PC-9 (cell line): ENCODE measurements at regions not wholly inside any gene's neighbourhood (a gene's known extent, or its start where the extent isn't known, plus 50 kb on each side); places are given as distances from the start of the nearest gene placed in this dataset.
A peak's percentile ranks its signal among the peaks of the same experiment; 100 is the strongest.

Experiments used
- BruUV-seq: library from RNA; stranded (reverse); fragments of 400-500 nt; replicated peaks from 2 replicates; lab custom pipeline; 2021; lab: Mats Ljungman, UMichigan
- CTCF ChIA-PET: fragments of 300-600 bp; sonication (Branson Sonifier 250); formaldehyde crosslinking; loops from one replicate; lab custom pipeline; 2022; ENCODE audit warnings: antibody characterized with exemption; lab: Charles Lee
- POLR2A ChIA-PET: fragments of 300-600 bp; sonication (Branson Sonifier 250); formaldehyde crosslinking; loops from one replicate; lab custom pipeline; 2022; ENCODE audit warnings: antibody characterized with exemption; ENCODE audit not compliant: unreplicated experiment; lab: Charles Lee
- DNase-seq, 2 experiments: peaks; one replicate each; pipeline versions ENCODE4 v3.0.0 to v3.0.0-alpha.2; 2015 to 2022; ENCODE audit warnings: mixed read lengths in 1 of 2
- H2AFZ ChIP-seq: fragments of 200-600 bp; sonication (generic); 2 replicates; pipeline ENCODE4 v1.8.1; 2017; ENCODE audit warnings: antibody characterized with exemption
- H3F3A ChIP-seq: fragments of 200-600 bp; sonication (generic); 2 replicates; pipeline ENCODE4 v1.8.1; 2017; ENCODE audit warnings: antibody characterized with exemption, mild to moderate bottlenecking, low read depth; ENCODE audit not compliant: insufficient read depth
- H3K27ac ChIP-seq: fragments of 200-600 bp; sonication (generic); 2 replicates; pipeline ENCODE4 v1.6.1; 2016; ENCODE audit warnings: mixed run types
- H3K27me3 ChIP-seq: fragments of 200-600 bp; sonication (generic); 2 replicates; pipeline ENCODE4 v1.6.1; 2016; ENCODE audit warnings: low read depth, mixed run types; ENCODE audit not compliant: insufficient read depth
- H3K36me3 ChIP-seq: fragments of 200-600 bp; sonication (generic); 2 replicates; pipeline ENCODE4 v1.6.1; 2016; ENCODE audit warnings: low read depth, mixed run types
- H3K4me1 ChIP-seq: fragments of 200-600 bp; sonication (generic); replicated peaks from 2 replicates; pipeline ENCODE4 v1.6.1; 2016; ENCODE audit warnings: mixed run types; ENCODE audit not compliant: insufficient read depth
- H3K4me2 ChIP-seq: fragments of 200-600 bp; sonication (generic); 2 replicates; pipeline ENCODE4 v1.6.1; 2017; ENCODE audit warnings: mixed run types
- H3K4me3 ChIP-seq: fragments of 200-600 bp; sonication (generic); 2 replicates; pipeline ENCODE4 v1.6.1; 2016; ENCODE audit warnings: mixed run types
- H3K79me2 ChIP-seq: fragments of 200-600 bp; sonication (generic); 2 replicates; pipeline ENCODE4 v1.6.1; 2017; ENCODE audit warnings: low read depth, mixed run types
- H3K9me2 ChIP-seq: fragments of 200-600 bp; sonication (generic); 2 replicates; pipeline ENCODE4 v1.8.1; 2017; ENCODE audit warnings: mild to moderate bottlenecking; ENCODE audit not compliant: insufficient read depth
- H3K9me3 ChIP-seq: fragments of 200-600 bp; sonication (generic); 2 replicates; pipeline ENCODE4 v1.8.1; 2016; ENCODE audit warnings: low read depth; ENCODE audit not compliant: insufficient read depth
- H4K20me1 ChIP-seq: fragments of 200-600 bp; sonication (generic); 2 replicates; pipeline ENCODE4 v1.8.1; 2017; ENCODE audit not compliant: insufficient read depth
- CTCF ChIP-seq: fragments of 200-600 bp; sonication (generic); conservative IDR thresholded peaks from 2 replicates; pipeline ENCODE4 v1.6.1; 2017; ENCODE audit warnings: mixed run types, antibody characterized with exemption, mild to moderate bottlenecking, moderate library complexity
- EZH2 ChIP-seq: fragments of 200-600 bp; sonication (generic); IDR thresholded peaks from 2 replicates; pipeline ENCODE4 v1.8.0; 2017; ENCODE audit warnings: antibody characterized with exemption, low read depth
- intact Hi-C: fragments of 100-400 bp; cut with micrococcal nuclease; formaldehyde crosslinking; loops from one replicate; pipeline ENCODE4 v1.10.0; 2022; ENCODE audit not compliant: unreplicated experiment

DNA sequence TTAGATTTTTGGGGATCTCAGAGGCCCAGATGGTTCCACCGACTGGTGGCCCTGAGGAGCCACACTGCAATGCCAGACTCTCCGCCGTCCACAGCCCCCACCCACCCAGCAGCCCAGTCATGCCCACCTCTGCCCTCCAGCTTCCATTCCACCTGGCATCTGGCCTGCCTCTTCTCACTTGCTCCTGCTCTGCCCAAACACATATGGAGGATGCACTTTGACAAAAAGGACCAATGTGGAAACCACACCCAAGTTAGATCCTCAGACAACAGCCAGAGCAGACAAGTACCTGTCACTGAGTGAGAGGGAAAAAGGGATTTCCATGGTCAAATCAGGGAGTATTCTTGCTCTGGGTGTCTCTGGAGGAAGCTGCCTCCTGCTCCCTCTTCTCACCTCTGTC is 120.6 kb upstream of the NXT1 start:
- H3K9me2 ChIP-seq: no peaks in the 10 kb centered on the region
- no peak overlapping the region for H2AFZ ChIP-seq
- no peaks in the 10 kb centered on the region for H3K27me3 ChIP-seq
- TF ChIP-seq EZH2 (no peak), CTCF (no peak)
- ChIA-PET POLR2A (no interaction called here), CTCF (no interaction called here)
- H3K36me3 ChIP-seq: no peaks in the 10 kb centered on the region
- no peak overlapping the region for H3K4me3 ChIP-seq
- no peak for DNase-seq
- no peak overlapping the region for H3K4me2 ChIP-seq
- no peak overlapping the region for H3K27ac ChIP-seq
- peaks cover 17% of the 10 kb centered on the region; the same call in 1 of the 2 replicates for H3K9me3 ChIP-seq
- BruUV-seq: no TSS peak
- peaks cover 40% of the 10 kb centered on the region for H3K4me1 ChIP-seq
- no peaks in the 10 kb centered on the region for H3K79me2 ChIP-seq
- peaks cover 27% of the 10 kb centered on the region; the same call in 1 of the 2 replicates for H3F3A ChIP-seq
- H4K20me1 ChIP-seq: no peaks in the 10 kb centered on the region
- intact Hi-C loops: no loop called here

- no peak overlapping the region for H3K4me2 ChIP-seq
- no peak overlapping the region for H2AFZ ChIP-seq
- H3K36me3 ChIP-seq: no peaks in the 10 kb centered on the region
- no peaks in the 10 kb centered on the region for H4K20me1 ChIP-seq
- no peak for DNase-seq
- POLR2A ChIA-PET: no interaction called here
- TF ChIP-seq CTCF: no peak
- TF ChIP-seq EZH2: no peak
- peaks cover 48% of the 10 kb centered on the region for H3K4me1 ChIP-seq
- CTCF ChIA-PET: no interaction called here
- intact Hi-C loops: no loop called here
- H3K79me2 ChIP-seq: no peaks in the 10 kb centered on the region
- H3K4me3 ChIP-seq: no peak overlapping the region
- H3F3A ChIP-seq: peaks cover 27% of the 10 kb centered on the region; the same call in 1 of the 2 replicates
- H3K9me2 ChIP-seq: no peaks in the 10 kb centered on the region
- H3K9me3 ChIP-seq: peaks cover 15% of the 10 kb centered on the region; the same call in 1 of the 2 replicates
- H3K27me3 ChIP-seq: no peaks in the 10 kb centered on the region
- H3K27ac ChIP-seq: no peak overlapping the region
- BruUV-seq: no TSS peak
Observed at GRCh38 chr20:23228912-23229311, 121.7 kb upstream of the NXT1 start.

- intact Hi-C loops: no loop called here
- H3K9me3 ChIP-seq: peaks cover 10% of the 10 kb centered on the region; the same call in 1 of the 2 replicates
- BruUV-seq: no TSS peak
- ChIA-PET POLR2A (no interaction called here), CTCF (no interaction called here)
- H3K4me1 ChIP-seq: peaks cover 48% of the 10 kb centered on the region
- no peak overlapping the region for H2AFZ ChIP-seq
- no peaks in the 10 kb centered on the region for H3K27me3 ChIP-seq
- H3K4me3 ChIP-seq: no peak overlapping the region
- peak; percentile 12 to 79 for DNase-seq
- H3K4me2 ChIP-seq: 0 out of 2 replicates have a peak overlapping the region, but pooled peaks have one; percentile 11
- H3K9me2 ChIP-seq: no peaks in the 10 kb centered on the region
- no peak for TF ChIP-seq EZH2
- TF ChIP-seq CTCF: no peak
- H3K36me3 ChIP-seq: no peaks in the 10 kb centered on the region
- H3K27ac ChIP-seq: peak overlapping the region; percentile 37; the same call in 1 of the 2 replicates
- no peaks in the 10 kb centered on the region for H4K20me1 ChIP-seq
- peaks cover 27% of the 10 kb centered on the region; the same call in 1 of the 2 replicates for H3F3A ChIP-seq
- H3K79me2 ChIP-seq: no peaks in the 10 kb centered on the region
Observed at GRCh38 chr20:23227976-23228375, 122.6 kb upstream of the NXT1 start.
